ENCODE measurements at regions not wholly inside any gene's neighbourhood (a gene's known extent, or its start where the extent isn't known, plus 50 kb on each side); places are given as distances from the start of the nearest gene placed in this dataset.

DNA sequence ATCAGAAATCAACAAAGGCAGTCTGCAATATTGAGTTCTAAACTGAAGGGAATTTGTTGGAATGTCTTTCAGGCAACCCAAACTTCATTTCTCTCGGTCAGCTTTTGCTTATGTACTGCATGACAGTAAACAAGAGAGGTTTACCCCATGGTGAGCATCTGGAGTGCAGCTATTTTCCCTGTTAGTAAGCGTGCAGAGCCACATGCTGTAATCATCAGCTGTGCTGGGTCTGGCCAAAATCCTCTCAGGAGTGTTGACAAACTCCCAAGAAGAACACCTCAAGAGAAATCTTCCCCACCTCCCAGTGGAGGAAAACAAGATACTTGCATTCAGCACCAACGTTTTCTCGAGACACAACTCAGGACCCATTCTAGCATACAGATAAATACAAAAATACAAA, 83.6 kb upstream of the ADAMTSL1 start:
- H3K27me3 Mint-ChIP-seq (ENCODE audit: low read depth): no peaks in the 10 kb centered on the region
- H3K36me3 Mint-ChIP-seq: no peaks in the 10 kb centered on the region
- peaks cover 17% of the 10 kb centered on the region for H3K4me1 Mint-ChIP-seq
- H3K4me3 Mint-ChIP-seq: no peak overlapping the region
- H3K9me3 Mint-ChIP-seq: no peaks in the 10 kb centered on the region
- ChIA-PET POLR2A (no interaction called here), CTCF (no interaction called here)
- DNase-seq (ENCODE audit: low spot score) (no peak), ATAC-seq (no peak)
- TF ChIP-seq E2F1 (CRISPR knock-in tag; IDR thresholded peaks at IDR 0.05) (no peak), ZSCAN18 (CRISPR knock-in tag; IDR thresholded peaks at IDR 0.05) (no peak), ZBTB21 (CRISPR knock-in tag; IDR thresholded peaks at IDR 0.05; ENCODE audit: borderline replicate concordance) (no peak), SMAD4 (CRISPR knock-in tag; IDR thresholded peaks at IDR 0.05) (no peak), ATF1 (CRISPR knock-in tag; IDR thresholded peaks at IDR 0.05) (no peak), MYBL2 (CRISPR knock-in tag; IDR thresholded peaks at IDR 0.05) (no peak), JUN (CRISPR knock-in tag; IDR thresholded peaks at IDR 0.05) (no peak), TEAD1 (CRISPR knock-in tag; IDR thresholded peaks at IDR 0.05) (no peak), ZNF396 (CRISPR knock-in tag; IDR thresholded peaks at IDR 0.05; ENCODE audit: borderline replicate concordance) (no peak), NR1H2 (CRISPR knock-in tag; IDR thresholded peaks at IDR 0.05) (no peak), KAT7 (CRISPR knock-in tag; IDR thresholded peaks at IDR 0.05; ENCODE audit: borderline replicate concordance) (no peak), ZNF121 (CRISPR knock-in tag; IDR thresholded peaks at IDR 0.05) (no peak), RELA (CRISPR knock-in tag; IDR thresholded peaks at IDR 0.05; ENCODE audit: borderline replicate concordance) (no peak)
- TF ChIP-seq, protein P1, sequence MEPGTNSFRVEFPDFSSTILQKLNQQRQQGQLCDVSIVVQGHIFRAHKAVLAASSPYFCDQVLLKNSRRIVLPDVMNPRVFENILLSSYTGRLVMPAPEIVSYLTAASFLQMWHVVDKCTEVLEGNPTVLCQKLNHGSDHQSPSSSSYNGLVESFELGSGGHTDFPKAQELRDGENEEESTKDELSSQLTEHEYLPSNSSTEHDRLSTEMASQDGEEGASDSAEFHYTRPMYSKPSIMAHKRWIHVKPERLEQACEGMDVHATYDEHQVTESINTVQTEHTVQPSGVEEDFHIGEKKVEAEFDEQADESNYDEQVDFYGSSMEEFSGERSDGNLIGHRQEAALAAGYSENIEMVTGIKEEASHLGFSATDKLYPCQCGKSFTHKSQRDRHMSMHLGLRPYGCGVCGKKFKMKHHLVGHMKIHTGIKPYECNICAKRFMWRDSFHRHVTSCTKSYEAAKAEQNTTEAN (CRISPR knock-in tag; IDR thresholded peaks at IDR 0.05): no peak
- TF ChIP-seq, protein P2, sequence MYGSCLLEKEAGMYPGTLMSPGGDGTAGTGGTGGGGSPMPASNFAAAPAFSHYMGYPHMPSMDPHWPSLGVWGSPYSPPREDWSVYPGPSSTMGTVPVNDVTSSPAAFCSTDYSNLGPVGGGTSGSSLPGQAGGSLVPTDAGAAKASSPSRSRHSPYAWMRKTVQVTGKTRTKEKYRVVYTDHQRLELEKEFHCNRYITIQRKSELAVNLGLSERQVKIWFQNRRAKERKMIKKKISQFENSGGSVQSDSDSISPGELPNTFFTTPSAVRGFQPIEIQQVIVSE (CRISPR knock-in tag; IDR thresholded peaks at IDR 0.05; ENCODE audit: borderline replicate concordance): no peak
- TF ChIP-seq, protein P3, sequence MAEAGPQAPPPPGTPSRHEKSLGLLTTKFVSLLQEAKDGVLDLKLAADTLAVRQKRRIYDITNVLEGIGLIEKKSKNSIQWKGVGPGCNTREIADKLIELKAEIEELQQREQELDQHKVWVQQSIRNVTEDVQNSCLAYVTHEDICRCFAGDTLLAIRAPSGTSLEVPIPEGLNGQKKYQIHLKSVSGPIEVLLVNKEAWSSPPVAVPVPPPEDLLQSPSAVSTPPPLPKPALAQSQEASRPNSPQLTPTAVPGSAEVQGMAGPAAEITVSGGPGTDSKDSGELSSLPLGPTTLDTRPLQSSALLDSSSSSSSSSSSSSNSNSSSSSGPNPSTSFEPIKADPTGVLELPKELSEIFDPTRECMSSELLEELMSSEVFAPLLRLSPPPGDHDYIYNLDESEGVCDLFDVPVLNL (CRISPR knock-in tag; IDR thresholded peaks at IDR 0.05; ENCODE audit: borderline replicate concordance, low read depth): no peak
- TF ChIP-seq, protein P4, sequence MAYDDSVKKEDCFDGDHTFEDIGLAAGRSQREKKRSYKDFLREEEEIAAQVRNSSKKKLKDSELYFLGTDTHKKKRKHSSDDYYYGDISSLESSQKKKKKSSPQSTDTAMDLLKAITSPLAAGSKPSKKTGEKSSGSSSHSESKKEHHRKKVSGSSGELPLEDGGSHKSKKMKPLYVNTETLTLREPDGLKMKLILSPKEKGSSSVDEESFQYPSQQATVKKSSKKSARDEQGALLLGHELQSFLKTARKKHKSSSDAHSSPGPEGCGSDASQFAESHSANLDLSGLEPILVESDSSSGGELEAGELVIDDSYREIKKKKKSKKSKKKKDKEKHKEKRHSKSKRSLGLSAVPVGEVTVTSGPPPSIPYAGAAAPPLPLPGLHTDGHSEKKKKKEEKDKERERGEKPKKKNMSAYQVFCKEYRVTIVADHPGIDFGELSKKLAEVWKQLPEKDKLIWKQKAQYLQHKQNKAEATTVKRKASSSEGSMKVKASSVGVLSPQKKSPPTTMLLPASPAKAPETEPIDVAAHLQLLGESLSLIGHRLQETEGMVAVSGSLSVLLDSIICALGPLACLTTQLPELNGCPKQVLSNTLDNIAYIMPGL (CRISPR knock-in tag; IDR thresholded peaks at IDR 0.05): no peak
- TF ChIP-seq, protein P5, sequence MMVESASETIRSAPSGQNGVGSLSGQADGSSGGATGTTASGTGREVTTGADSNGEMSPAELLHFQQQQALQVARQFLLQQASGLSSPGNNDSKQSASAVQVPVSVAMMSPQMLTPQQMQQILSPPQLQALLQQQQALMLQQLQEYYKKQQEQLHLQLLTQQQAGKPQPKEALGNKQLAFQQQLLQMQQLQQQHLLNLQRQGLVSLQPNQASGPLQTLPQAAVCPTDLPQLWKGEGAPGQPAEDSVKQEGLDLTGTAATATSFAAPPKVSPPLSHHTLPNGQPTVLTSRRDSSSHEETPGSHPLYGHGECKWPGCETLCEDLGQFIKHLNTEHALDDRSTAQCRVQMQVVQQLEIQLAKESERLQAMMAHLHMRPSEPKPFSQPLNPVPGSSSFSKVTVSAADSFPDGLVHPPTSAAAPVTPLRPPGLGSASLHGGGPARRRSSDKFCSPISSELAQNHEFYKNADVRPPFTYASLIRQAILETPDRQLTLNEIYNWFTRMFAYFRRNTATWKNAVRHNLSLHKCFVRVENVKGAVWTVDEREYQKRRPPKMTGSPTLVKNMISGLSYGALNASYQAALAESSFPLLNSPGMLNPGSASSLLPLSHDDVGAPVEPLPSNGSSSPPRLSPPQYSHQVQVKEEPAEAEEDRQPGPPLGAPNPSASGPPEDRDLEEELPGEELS (CRISPR knock-in tag; IDR thresholded peaks at IDR 0.05): no peak
- TF ChIP-seq, protein P6, sequence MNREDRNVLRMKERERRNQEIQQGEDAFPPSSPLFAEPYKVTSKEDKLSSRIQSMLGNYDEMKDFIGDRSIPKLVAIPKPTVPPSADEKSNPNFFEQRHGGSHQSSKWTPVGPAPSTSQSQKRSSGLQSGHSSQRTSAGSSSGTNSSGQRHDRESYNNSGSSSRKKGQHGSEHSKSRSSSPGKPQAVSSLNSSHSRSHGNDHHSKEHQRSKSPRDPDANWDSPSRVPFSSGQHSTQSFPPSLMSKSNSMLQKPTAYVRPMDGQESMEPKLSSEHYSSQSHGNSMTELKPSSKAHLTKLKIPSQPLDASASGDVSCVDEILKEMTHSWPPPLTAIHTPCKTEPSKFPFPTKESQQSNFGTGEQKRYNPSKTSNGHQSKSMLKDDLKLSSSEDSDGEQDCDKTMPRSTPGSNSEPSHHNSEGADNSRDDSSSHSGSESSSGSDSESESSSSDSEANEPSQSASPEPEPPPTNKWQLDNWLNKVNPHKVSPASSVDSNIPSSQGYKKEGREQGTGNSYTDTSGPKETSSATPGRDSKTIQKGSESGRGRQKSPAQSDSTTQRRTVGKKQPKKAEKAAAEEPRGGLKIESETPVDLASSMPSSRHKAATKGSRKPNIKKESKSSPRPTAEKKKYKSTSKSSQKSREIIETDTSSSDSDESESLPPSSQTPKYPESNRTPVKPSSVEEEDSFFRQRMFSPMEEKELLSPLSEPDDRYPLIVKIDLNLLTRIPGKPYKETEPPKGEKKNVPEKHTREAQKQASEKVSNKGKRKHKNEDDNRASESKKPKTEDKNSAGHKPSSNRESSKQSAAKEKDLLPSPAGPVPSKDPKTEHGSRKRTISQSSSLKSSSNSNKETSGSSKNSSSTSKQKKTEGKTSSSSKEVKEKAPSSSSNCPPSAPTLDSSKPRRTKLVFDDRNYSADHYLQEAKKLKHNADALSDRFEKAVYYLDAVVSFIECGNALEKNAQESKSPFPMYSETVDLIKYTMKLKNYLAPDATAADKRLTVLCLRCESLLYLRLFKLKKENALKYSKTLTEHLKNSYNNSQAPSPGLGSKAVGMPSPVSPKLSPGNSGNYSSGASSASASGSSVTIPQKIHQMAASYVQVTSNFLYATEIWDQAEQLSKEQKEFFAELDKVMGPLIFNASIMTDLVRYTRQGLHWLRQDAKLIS (CRISPR knock-in tag; IDR thresholded peaks at IDR 0.05; ENCODE audit: borderline replicate concordance): no peak
- TF ChIP-seq, protein P7, sequence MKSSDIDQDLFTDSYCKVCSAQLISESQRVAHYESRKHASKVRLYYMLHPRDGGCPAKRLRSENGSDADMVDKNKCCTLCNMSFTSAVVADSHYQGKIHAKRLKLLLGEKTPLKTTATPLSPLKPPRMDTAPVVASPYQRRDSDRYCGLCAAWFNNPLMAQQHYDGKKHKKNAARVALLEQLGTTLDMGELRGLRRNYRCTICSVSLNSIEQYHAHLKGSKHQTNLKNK (CRISPR knock-in tag; IDR thresholded peaks at IDR 0.05): no peak
- H3K27ac Mint-ChIP-seq: no peak overlapping the region

All from WTC11 (cell line).